Rectal smooth muscle tissue (tissue), 1 donor: ENCODE measurements at regions not wholly inside any gene's neighbourhood (a gene's known extent, or its start where the extent isn't known, plus 50 kb on each side); places are given as distances from the start of the nearest gene placed in this dataset.

Experiments
- H3K27ac ChIP-seq: one replicate; pipeline ENCODE4 v1.7.0; 2013; ENCODE audit warnings: low read depth, low read length, inconsistent platforms
- H3K27me3 ChIP-seq: one replicate; pipeline ENCODE4 v1.7.0; 2013; ENCODE audit warnings: low read length; ENCODE audit not compliant: control insufficient read depth, insufficient read depth
- H3K36me3 ChIP-seq: one replicate; pipeline ENCODE4 v1.7.0; 2013; ENCODE audit warnings: low read length; ENCODE audit not compliant: control insufficient read depth, insufficient read depth
- H3K4me1 ChIP-seq: one replicate; pipeline ENCODE4 v1.7.0; 2013; ENCODE audit warnings: low read length; ENCODE audit not compliant: control insufficient read depth, insufficient read depth
- H3K4me3 ChIP-seq: one replicate; pipeline ENCODE4 v1.7.0; 2013; ENCODE audit warnings: low read length
- H3K9ac ChIP-seq: one replicate; pipeline ENCODE4 v1.7.0; 2013; ENCODE audit warnings: low read length

DNA sequence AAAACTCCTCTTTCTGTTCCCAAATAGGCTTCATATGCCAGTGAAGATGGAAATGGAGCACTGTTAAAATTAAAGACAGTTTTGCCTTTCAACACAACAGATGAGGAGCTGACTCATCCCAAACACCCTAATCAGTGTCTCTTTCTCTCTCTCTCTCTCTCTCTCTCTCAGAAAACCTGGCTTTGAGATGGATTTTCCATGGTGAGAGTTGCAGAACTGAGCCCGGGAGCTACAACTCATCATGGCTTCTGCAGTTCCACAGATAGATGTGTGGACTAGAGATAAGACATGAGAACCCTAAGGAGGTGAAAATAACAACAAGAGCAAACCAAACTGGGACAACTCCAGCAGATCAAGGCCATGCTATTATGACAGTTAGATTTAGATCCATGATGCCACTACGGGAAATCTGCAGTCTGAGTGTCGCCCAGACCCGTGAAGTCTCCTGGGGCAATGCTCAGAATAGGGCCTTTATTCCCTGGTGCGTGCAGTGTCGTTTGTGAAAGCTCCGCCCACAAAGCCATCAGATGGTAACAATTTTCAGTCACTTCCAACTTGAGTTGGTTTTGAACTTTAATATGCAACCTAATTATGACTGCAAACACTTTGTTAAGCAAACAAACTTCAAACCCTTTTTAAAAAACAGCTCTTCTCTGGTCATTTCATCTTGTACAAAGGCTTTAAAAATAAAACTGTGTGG is 338.2 kb upstream of the PREP start:
- H3K27ac ChIP-seq, result no peak overlapping the region

DNA sequence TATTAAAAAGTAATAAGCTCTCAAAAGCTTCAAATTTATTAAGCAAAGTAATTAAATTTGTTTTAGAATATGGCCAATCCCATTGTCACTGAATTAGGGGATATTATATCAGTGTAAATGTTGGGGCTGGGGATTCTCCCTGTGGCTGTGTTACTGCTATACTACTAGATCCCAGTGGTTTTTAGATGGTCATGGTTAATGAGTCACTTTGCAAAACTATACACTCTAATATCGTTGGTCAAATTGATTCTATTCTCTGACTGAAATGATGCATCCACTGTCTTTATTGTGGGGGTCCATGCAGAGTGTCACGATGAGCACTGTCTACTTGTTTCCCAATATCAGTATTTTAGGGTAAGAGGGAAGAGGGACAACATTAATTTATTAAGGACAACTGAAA is 336.9 kb upstream of the PREP start:
- Histone ChIP-seq H3K4me3 (no peak overlapping the region), H3K4me1 (no peaks in the 10 kb centered on the region), H3K36me3 (no peaks in the 10 kb centered on the region), H3K27ac (no peak overlapping the region), H3K9ac (no peak overlapping the region), H3K27me3 (no peaks in the 10 kb centered on the region)

More for the DNA sequence above, 338.2 kb upstream of the PREP start:
- Histone ChIP-seq H3K9ac (no peak overlapping the region), H3K4me1 (no peaks in the 10 kb centered on the region), H3K27me3 (no peaks in the 10 kb centered on the region), H3K4me3 (no peak overlapping the region), H3K36me3 (no peaks in the 10 kb centered on the region)

DNA sequence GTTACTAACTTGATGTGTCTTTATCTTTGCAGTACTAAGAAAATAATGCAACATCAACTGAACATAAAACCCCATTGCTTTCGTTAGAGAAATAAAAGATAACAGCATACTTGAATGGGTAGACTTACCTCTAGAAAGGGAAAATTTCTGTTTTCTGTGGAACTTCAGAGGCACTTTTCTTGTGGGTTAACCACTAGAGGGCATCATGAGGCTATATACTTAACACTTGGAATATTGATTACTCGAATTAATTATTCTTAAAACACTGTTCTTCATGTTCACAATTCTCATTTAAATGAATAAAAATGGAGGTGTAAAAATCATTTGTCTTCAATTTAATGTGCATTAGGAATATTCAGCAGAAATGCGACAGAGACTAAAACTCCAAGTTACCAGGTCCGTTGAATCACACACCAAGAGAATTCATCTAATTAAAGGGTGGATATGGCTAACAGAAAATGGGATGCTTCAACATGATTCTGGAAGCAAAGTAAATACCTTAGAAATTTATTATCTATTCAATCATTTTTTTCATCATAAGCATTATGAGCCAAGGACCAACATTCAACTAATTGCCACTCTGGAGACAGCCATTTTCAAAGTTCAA is 330.8 kb upstream of the PREP start:
- Histone ChIP-seq H3K4me1 (no peaks in the 10 kb centered on the region), H3K4me3 (no peak overlapping the region), H3K27me3 (no peaks in the 10 kb centered on the region), H3K36me3 (no peaks in the 10 kb centered on the region), H3K9ac (no peak overlapping the region), H3K27ac (no peak overlapping the region)

DNA sequence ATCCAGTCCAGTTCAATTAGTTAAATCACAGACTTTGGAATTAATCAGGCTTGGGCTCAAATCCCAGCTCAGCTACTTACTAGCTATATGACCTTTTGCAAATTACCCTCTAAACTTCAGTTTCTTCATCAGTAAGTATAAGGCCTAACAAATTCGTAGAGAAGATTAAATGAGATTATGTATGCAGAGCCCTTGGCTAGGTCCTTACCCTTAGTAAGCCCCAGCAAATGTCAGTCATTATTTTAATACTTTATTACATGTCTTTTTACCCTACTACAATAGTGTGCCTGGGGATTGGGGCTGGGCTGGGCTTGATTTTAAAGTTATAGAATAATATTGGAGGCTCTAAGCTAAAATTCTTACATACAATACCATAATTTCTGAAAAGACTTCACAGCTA is 326.1 kb upstream of the PREP start:
- H3K9ac ChIP-seq, result no peak overlapping the region
- no peaks in the 10 kb centered on the region for H3K27me3 ChIP-seq
- no peak overlapping the region for H3K4me3 ChIP-seq

DNA sequence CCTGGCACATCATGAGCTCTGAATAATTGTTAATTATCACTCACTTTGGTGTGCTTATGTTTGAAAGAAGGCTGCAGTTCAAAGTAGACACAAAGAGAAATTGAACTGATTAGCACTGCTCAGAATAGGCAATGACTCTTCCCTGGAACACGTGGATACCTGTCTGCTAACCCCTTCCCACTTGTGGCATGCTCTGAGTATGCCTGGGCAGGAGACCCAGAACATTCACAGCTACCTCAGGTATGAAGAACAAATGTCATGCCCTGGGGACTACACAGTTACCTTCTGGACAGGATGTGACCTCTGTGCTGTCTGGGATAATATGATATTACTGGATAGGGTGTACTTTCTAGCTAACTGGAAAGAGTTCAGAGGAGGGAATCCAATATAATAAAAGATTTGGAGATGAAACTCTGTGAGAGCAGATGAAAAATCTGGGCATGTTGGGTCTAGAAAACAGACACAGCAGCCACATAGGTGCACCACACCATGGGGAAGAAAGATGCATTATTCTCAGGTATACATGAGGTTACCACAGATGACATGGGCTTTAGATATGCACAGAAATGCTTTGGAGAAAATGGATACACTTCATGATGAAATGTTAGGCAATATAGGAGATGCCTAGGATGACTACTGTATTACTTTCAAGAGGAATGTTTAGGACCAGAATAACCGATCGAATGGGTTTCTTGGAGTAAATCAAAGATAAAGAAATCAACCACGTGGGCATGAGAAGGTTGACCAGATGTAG is 324.2 kb upstream of the PREP start:
- Histone ChIP-seq H3K4me1 (no peaks in the 10 kb centered on the region), H3K27me3 (no peaks in the 10 kb centered on the region), H3K9ac (no peak overlapping the region), H3K27ac (no peak overlapping the region), H3K4me3 (no peak overlapping the region), H3K36me3 (no peaks in the 10 kb centered on the region)

More for the DNA sequence above, 326.1 kb upstream of the PREP start:
- Histone ChIP-seq H3K36me3 (no peaks in the 10 kb centered on the region), H3K4me1 (no peaks in the 10 kb centered on the region), H3K27ac (no peak overlapping the region)

DNA sequence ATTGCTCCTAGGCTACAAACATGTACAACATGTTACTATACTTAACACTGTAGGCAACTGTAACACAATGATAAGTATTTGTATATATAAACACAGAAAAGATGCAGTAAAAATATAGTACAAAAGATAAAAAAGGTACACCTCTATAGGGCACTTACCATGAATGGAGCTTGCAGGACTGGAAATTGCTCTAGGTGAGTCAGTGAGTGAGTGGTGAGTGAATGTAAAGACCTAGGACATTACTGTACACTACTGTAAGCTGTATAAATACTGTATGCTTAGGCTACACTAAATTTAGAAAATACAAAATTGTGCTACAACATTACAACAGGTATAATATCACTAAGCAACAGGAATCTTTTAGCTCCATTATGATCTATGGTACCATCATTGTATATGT is 312.0 kb upstream of the PREP start:
- no peak overlapping the region for H3K27ac ChIP-seq

DNA sequence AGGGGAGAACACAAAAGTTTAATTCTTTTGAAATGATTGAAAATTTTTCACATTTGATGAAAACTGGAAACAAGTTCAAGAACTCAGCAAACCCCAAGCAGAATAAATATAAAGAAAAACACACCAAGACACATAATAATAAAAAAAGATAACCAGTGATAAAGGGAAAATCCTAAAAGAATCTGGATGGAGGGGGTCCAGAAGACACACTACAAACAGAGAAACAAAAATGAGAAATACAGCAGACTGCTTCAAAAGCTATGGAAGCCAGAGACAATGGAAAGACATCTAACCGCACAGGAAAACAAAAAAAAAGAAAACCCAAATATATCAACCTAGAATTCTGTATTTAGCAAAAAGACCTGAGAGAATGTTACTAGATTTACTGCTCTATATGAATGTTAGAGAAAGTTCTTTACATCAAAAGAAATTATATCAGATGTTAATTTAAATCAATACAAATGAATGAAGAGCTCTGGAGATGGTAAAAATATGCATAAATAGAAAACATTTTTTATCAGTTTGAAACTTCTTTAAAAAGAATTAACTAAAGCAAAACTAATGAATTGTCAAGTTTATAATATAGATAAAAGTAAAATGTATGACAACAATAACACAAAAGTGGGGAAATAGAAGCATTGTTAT is 310.7 kb upstream of the PREP start:
- no peak overlapping the region for H3K27ac ChIP-seq
- no peak overlapping the region for H3K9ac ChIP-seq
- no peak overlapping the region for H3K4me3 ChIP-seq
- no peaks in the 10 kb centered on the region for H3K36me3 ChIP-seq
- H3K4me1 ChIP-seq, result no peaks in the 10 kb centered on the region
- no peaks in the 10 kb centered on the region for H3K27me3 ChIP-seq

More for the DNA sequence above, 312.0 kb upstream of the PREP start:
- H3K9ac ChIP-seq, result no peak overlapping the region
- no peaks in the 10 kb centered on the region for H3K4me1 ChIP-seq
- no peaks in the 10 kb centered on the region for H3K27me3 ChIP-seq
- H3K4me3 ChIP-seq, result no peak overlapping the region
- H3K36me3 ChIP-seq, result no peaks in the 10 kb centered on the region

DNA sequence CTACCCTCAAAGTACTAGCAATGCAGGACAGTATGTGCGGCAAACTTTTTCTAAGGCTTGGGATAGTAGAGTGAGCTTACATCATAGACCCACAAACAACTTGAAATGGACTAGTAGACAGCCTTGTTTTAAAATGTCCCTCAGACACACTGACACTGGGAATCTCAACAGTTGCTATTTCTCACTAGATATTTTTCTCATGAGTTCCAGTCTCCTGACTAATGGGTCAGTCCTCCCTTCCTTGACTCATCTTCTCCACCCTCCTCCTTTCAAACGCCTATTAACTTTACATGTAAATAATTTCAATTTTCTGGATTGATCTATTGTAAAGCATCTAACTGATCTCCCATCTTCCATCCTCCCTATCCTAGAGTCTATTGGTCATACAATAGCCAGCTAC is 308.3 kb upstream of the PREP start:
- H3K4me3 ChIP-seq, result no peak overlapping the region

DNA sequence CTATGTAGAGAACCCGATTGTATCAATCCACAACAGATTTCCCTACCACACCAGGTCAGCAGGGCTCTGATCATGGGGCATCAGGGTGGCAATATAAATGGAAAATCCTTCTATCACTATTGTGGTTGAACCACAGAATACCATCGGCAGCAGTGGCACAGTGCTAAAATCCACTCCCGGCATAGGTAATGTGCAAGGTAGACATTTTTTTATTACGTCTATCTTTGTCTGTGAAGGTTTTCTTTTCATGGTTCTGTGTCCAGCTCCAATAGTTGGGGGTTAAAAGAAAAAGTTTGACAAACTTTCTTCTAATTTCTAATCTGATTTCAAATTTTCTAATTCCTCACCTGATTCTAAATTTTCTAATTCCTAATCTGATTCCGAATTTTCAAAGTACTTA is 302.7 kb upstream of the PREP start:
- Histone ChIP-seq H3K4me1 (no peaks in the 10 kb centered on the region), H3K4me3 (no peak overlapping the region), H3K36me3 (no peaks in the 10 kb centered on the region), H3K27ac (no peak overlapping the region), H3K27me3 (no peaks in the 10 kb centered on the region), H3K9ac (no peak overlapping the region)

More for the DNA sequence above, 308.3 kb upstream of the PREP start:
- H3K9ac ChIP-seq, result no peak overlapping the region
- H3K4me1 ChIP-seq, result no peaks in the 10 kb centered on the region
- H3K36me3 ChIP-seq, result no peaks in the 10 kb centered on the region
- no peaks in the 10 kb centered on the region for H3K27me3 ChIP-seq
- no peak overlapping the region for H3K27ac ChIP-seq

DNA sequence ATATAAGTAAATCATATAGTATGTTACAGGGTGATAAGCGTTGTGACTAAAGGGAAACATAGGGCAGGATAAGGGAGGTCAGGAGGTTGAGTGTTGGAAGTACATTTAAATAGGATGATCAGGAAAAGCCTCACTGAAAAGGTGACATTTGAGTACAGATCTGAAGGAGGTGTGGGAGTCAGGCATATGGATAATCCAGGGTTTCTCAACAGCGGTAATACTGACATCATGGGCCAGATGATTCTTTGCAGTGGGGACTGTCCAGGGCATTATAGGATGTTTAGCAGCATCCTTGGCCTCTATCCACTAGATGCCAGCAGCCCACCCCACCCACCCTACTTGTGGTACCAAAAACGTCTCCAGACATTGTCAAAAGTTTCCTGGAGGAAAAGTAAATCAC is 292.6 kb upstream of the PREP start:
- Histone ChIP-seq H3K36me3 (no peaks in the 10 kb centered on the region), H3K27me3 (no peaks in the 10 kb centered on the region), H3K4me3 (no peak overlapping the region), H3K4me1 (no peaks in the 10 kb centered on the region), H3K9ac (no peak overlapping the region), H3K27ac (no peak overlapping the region)

DNA sequence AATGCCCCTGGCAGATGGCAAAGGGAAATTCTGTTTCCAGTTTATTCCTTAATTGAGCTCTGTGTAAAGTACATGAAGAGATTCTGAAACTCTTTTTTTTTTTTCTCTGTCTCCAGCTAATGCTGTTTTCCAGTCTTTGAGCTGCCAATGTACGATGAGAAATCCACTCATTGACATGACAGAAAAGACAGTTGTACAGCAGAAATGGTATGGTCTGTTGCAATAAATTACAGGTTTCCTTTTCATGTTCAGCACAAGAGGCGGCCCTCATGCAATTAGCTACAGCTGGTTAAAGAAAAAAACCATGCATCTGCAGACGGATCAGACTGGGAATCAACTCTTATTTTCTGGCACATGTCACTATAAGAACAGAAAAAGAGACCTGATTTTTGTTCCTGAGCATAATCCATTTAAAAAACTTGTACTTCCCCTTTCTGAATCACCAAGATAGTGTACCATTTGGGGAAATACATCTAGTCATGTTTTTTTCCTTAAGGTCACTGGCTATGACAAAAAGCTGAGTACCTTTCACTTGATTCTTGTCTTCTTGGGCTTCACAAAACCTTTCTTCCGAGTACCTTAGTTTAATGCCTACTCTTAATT is 289.8 kb upstream of the PREP start:
- no peak overlapping the region for H3K4me3 ChIP-seq
- H3K9ac ChIP-seq, result no peak overlapping the region
- H3K27me3 ChIP-seq, result no peaks in the 10 kb centered on the region
- H3K27ac ChIP-seq, result no peak overlapping the region
- H3K4me1 ChIP-seq, result no peaks in the 10 kb centered on the region
- H3K36me3 ChIP-seq, result no peaks in the 10 kb centered on the region

DNA sequence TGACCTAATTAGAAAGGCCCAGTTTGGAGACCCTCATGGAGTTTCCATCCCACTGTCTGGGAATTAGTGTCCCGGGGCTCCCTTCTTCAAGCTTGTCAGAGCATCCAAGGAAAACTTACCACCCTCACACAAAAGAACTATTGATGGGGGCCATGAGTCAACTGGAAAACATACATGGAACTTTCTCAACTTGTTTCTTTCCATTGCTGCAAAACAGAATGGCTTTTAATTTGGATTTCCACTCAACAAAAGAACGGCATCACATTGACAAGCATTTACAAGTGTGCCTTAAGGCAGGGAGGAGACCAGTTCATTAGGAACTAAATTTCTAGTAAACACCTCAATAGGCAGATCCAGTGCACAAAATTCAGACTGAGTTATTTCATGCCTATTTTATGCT is 289.1 kb upstream of the PREP start:
- no peaks in the 10 kb centered on the region for H3K36me3 ChIP-seq
- H3K27ac ChIP-seq, result no peak overlapping the region
- no peaks in the 10 kb centered on the region for H3K4me1 ChIP-seq
- no peak overlapping the region for H3K4me3 ChIP-seq
- H3K9ac ChIP-seq, result no peak overlapping the region
- no peaks in the 10 kb centered on the region for H3K27me3 ChIP-seq
